ENCODE measurements at regions not wholly inside any gene's neighbourhood (a gene's known extent, or its start where the extent isn't known, plus 50 kb on each side); places are given as distances from the start of the nearest gene placed in this dataset.

DNA sequence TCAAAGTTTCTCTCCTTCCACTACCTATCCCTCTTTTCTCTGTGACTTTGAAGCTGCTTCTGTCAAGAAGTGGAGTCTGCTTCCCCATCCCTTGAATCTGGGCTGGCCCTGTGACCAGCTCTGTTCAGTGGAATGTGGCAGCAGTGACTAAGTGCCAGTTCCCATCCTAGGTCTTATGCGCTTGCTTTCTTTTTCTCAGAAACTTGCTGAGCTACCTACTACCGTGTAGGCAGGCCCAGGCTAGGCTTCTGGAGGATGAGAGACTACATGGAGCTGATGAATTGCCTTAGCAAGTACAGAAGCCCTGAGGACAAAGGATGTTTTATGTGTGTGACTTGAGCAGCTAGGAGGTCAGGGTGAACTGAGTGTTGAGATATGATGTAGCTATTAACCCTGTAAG lies 123.2 kb downstream of the PDCD6IP start:
- no peak for TF ChIP-seq POLR2A (IDR thresholded peaks at IDR 0.05)
- TF ChIP-seq, protein P1, sequence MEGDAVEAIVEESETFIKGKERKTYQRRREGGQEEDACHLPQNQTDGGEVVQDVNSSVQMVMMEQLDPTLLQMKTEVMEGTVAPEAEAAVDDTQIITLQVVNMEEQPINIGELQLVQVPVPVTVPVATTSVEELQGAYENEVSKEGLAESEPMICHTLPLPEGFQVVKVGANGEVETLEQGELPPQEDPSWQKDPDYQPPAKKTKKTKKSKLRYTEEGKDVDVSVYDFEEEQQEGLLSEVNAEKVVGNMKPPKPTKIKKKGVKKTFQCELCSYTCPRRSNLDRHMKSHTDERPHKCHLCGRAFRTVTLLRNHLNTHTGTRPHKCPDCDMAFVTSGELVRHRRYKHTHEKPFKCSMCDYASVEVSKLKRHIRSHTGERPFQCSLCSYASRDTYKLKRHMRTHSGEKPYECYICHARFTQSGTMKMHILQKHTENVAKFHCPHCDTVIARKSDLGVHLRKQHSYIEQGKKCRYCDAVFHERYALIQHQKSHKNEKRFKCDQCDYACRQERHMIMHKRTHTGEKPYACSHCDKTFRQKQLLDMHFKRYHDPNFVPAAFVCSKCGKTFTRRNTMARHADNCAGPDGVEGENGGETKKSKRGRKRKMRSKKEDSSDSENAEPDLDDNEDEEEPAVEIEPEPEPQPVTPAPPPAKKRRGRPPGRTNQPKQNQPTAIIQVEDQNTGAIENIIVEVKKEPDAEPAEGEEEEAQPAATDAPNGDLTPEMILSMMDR (IDR thresholded peaks at IDR 0.05): no peak
